ENCODE measurements at regions not wholly inside any gene's neighbourhood (a gene's known extent, or its start where the extent isn't known, plus 50 kb on each side); places are given as distances from the start of the nearest gene placed in this dataset.

- TF ChIP-seq ZFP3 (CRISPR knock-in tag; IDR thresholded peaks at IDR 0.05): no peak
- TF ChIP-seq CSDC2 (CRISPR knock-in tag; IDR thresholded peaks at IDR 0.05): no peak
- TF ChIP-seq ZNF565 (CRISPR knock-in tag; conservative IDR thresholded peaks at IDR 0.05; ENCODE audit: low read depth): no peak
- TF ChIP-seq CREB5 (CRISPR knock-in tag; IDR thresholded peaks at IDR 0.05; ENCODE audit: low read depth): no peak
- TF ChIP-seq ZC3H10 (CRISPR knock-in tag; IDR thresholded peaks at IDR 0.05): no peak
- no peak for TF ChIP-seq TOX (CRISPR knock-in tag; IDR thresholded peaks at IDR 0.05; ENCODE audit: borderline replicate concordance)
- no peak for TF ChIP-seq ZFP30 (CRISPR knock-in tag; IDR thresholded peaks at IDR 0.05)
- TF ChIP-seq ESRRG (CRISPR knock-in tag; IDR thresholded peaks at IDR 0.05): no peak
- no peak for TF ChIP-seq ZNF70 (CRISPR knock-in tag; IDR thresholded peaks at IDR 0.05)
- TF ChIP-seq ARNTL (CRISPR knock-in tag; IDR thresholded peaks at IDR 0.05; ENCODE audit: borderline replicate concordance, low read depth): no peak
- no peak for TF ChIP-seq PATZ1 (CRISPR knock-in tag; IDR thresholded peaks at IDR 0.05; ENCODE audit: borderline replicate concordance)
- no peak for TF ChIP-seq RARB (CRISPR knock-in tag; IDR thresholded peaks at IDR 0.05)
- TF ChIP-seq ISL1 (CRISPR knock-in tag; IDR thresholded peaks at IDR 0.05): no peak
- TF ChIP-seq BACH2 (CRISPR knock-in tag; IDR thresholded peaks at IDR 0.05; ENCODE audit: borderline replicate concordance): no peak
These were observed 69.9 kb upstream of the TARDBP start for GRCh38 chr1:10942542-10942912.
